HCT116 (cell line): ENCODE measurements at regions not wholly inside any gene's neighbourhood (a gene's known extent, or its start where the extent isn't known, plus 50 kb on each side); places are given as distances from the start of the nearest gene placed in this dataset.

Source experiments
- CTCF ChIP-seq, 3 experiments: fragments of 200-600 bp in 1 of 3; sonication (generic) in 1 of 3; IDR thresholded peaks in 2 of 3; conservative IDR thresholded peaks in 1 of 3; 2 replicates each; pipeline ENCODE4 v1.5.1; 2012 to 2017; ENCODE audit warnings: low read depth in 2 of 3, low read length in 2 of 3, antibody characterized with exemption in 1 of 3, borderline replicate concordance in 1 of 3, control low read depth in 1 of 3, mild to moderate bottlenecking in 1 of 3, mixed read lengths in 1 of 3, mixed run types in 1 of 3, moderate library complexity in 1 of 3; ENCODE audit not compliant: insufficient read depth in 1 of 3
- ELF1 ChIP-seq: IDR thresholded peaks from 2 replicates; pipeline ENCODE4 v1.6.1; 2012; ENCODE audit warnings: low read depth, borderline replicate concordance
- EZH2 ChIP-seq: fragments of 200-600 bp; sonication (generic); IDR thresholded peaks from 2 replicates; pipeline ENCODE4 v1.6.1; 2017; ENCODE audit warnings: antibody characterized with exemption, mixed run types
- MAX ChIP-seq: IDR thresholded peaks from 2 replicates; pipeline ENCODE4 v1.6.1; 2012
- POLR2A ChIP-seq: IDR thresholded peaks from 2 replicates; pipeline ENCODE4 v1.7.0; 2011; ENCODE audit warnings: borderline replicate concordance; ENCODE audit not compliant: insufficient read depth, insufficient read length; ENCODE audit errors: extremely low read depth
- RAD21 ChIP-seq: IDR thresholded peaks from 2 replicates; pipeline ENCODE4 v1.6.1; 2012; ENCODE audit warnings: low read depth, mild to moderate bottlenecking
- REST ChIP-seq: IDR thresholded peaks from 2 replicates; pipeline ENCODE4 v1.6.1; 2012; ENCODE audit warnings: low read depth
- SP1 ChIP-seq: IDR thresholded peaks from 2 replicates; pipeline ENCODE4 v1.6.1; 2012; ENCODE audit warnings: low read depth
- ZNF274 ChIP-seq: fragments of 200-500 bp; sonication (Bioruptor generic); IDR thresholded peaks from 2 replicates; pipeline ENCODE4 v1.6.1; 2014; ENCODE audit warnings: mild to moderate bottlenecking, low read depth, low read length, inconsistent platforms

- TF ChIP-seq CTCF (IDR thresholded peaks at IDR 0.05 in 2 of 3, conservative IDR thresholded peaks at IDR 0.05 in 1 of 3; ENCODE audit: borderline replicate concordance in 1 of 3, insufficient read depth in 1 of 3, low read depth in 2 of 3, low read length in 2 of 3) (no peak), RAD21 (no peak), POLR2A (no peak), MAX (no peak), EZH2 (no peak), ZNF274 (no peak), ELF1 (no peak), REST (no peak), SP1 (no peak)
Measured at GRCh38 chr11:97367406-97368083, 977.7 kb downstream of the JRKL start.
